SU-DHL-6 (cell line): ENCODE measurements at regions not wholly inside any gene's neighbourhood (a gene's known extent, or its start where the extent isn't known, plus 50 kb on each side); places are given as distances from the start of the nearest gene placed in this dataset.
"Not testable (repeated sequence)": the region's sequence is repeated elsewhere in the genome, so short reads cannot be mapped to it uniquely, and the experiment has no call there.

Experiments used
- CTCF ChIP-seq: fragments of 200-600 bp; sonication (generic); IDR thresholded peaks from one replicate; pipeline ENCODE4 v1.5.1; 2017; ENCODE audit warnings: antibody characterized with exemption, mild to moderate bottlenecking, low read length, moderate library complexity; ENCODE audit not compliant: insufficient read depth, poor library complexity, severe bottlenecking
- EZH2phosphoT487 ChIP-seq: fragments of 200-600 bp; sonication (generic), shearing (Covaris generic); conservative IDR thresholded peaks from 2 replicates; pipeline ENCODE4 v1.6.1; 2018; ENCODE audit warnings: mild to moderate bottlenecking, antibody characterized with exemption, low read length, moderate library complexity, mixed read lengths

- not testable (repeated sequence) for TF ChIP-seq CTCF, EZH2phosphoT487
These were observed 85.6 kb upstream of the CLPB start for GRCh38 chr11:72519882-72520281.
